Subcutaneous abdominal adipose tissue (tissue), 5 donors: ENCODE measurements at regions not wholly inside any gene's neighbourhood (a gene's known extent, or its start where the extent isn't known, plus 50 kb on each side); places are given as distances from the start of the nearest gene placed in this dataset.
A peak's percentile ranks its signal among the peaks of the same experiment; 100 is the strongest.

Experiments used
- H3K27ac ChIP-seq: one replicate; pipeline ENCODE4 v1.7.0; 2013; ENCODE audit warnings: low read depth, mild to moderate bottlenecking, inconsistent platforms, low read length, moderate library complexity
- H3K27me3 ChIP-seq, 5 donors: one replicate each; pipeline ENCODE4 v1.7.0; 2013; ENCODE audit warnings: low read length in 5 of 5, inconsistent platforms in 1 of 5; ENCODE audit not compliant: control insufficient read depth in 5 of 5, insufficient read depth in 4 of 5
- H3K36me3 ChIP-seq, 5 donors: one replicate each; pipeline ENCODE4 v1.7.0; 2013; ENCODE audit warnings: low read length in 5 of 5; ENCODE audit not compliant: control insufficient read depth in 5 of 5, insufficient read depth in 5 of 5
- H3K4me1 ChIP-seq, 5 donors: one replicate each; pipeline ENCODE4 v1.7.0; 2013; ENCODE audit warnings: low read length in 5 of 5, mild to moderate bottlenecking in 3 of 5, moderate library complexity in 1 of 5; ENCODE audit not compliant: control insufficient read depth in 5 of 5, insufficient read depth in 5 of 5
- H3K4me3 ChIP-seq, 5 donors: one replicate each; pipeline ENCODE4 v1.7.0; 2013; ENCODE audit warnings: low read length in 5 of 5, low read depth in 1 of 5
- H3K9ac ChIP-seq, 5 donors: one replicate each; pipeline ENCODE4 v1.7.0; 2013; ENCODE audit warnings: low read length in 5 of 5, mild to moderate bottlenecking in 4 of 5, moderate library complexity in 3 of 5
- H3K9me3 ChIP-seq, 5 donors: one replicate each; pipeline ENCODE4 v1.7.0; 2013; ENCODE audit warnings: low read length in 5 of 5; ENCODE audit not compliant: control insufficient read depth in 5 of 5
- donor health status: healthy.
- donor health status: healthy.
- donor health status: healthy.
- donor health status: healthy.
- donor health status: healthy.

DNA sequence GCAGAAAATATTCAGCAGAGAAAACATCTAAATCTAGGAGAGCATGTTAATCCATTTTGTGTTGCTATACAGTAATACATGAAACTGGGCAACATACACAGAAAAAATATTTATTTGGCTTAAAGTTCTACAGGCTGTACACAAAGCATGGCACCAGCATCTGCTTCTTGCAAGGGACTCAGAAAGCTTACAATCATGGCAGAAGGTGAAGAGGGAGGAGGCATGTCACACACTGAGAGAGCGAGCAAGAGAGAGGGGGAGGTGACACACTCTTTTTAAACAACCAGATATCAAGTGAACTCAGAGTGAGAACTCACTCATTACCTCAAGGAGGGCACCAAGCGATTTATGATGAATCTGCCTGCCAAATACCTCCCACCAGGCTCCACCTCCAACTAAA is 94.2 kb upstream of the CNOT2 start:
- Histone ChIP-seq H3K4me3 (no peak overlapping the region), H3K27ac (no peak overlapping the region), H3K9ac (no peak overlapping the region), H3K36me3 (peaks cover 0 to 3% (median 0%) of the 10 kb centered on the region in 5 donors), H3K4me1 (no peaks in the 10 kb centered on the region), H3K9me3 (peaks cover 0 to 4% (median 1%) of the 10 kb centered on the region in 5 donors), H3K27me3 (no peaks in the 10 kb centered on the region)

DNA sequence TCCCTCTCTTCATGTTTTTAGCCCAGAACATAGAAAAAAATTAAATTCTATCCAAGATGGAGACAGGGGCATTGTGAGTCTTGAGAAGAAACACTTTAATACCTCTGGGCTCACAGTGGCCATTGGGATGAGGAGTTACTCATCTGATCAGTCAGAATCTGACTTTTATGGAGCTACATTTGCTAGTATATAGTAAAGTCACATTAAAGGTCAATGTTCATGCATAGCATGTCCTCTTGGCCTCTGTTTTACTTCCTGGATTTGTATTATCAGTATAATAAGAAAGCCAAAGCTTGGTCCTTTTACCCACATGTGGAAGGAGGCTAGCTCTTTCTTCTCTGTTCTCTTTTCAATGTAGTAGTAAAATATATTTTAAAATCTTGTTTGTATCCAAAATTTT is 93.6 kb upstream of the CNOT2 start:
- peaks cover 0 to 8% (median 2%) of the 10 kb centered on the region in 5 donors for H3K9me3 ChIP-seq
- no peak overlapping the region for H3K4me3 ChIP-seq
- no peak overlapping the region for H3K27ac ChIP-seq
- H3K9ac ChIP-seq = no peak overlapping the region
- no peaks in the 10 kb centered on the region for H3K27me3 ChIP-seq
- peaks cover 0 to 3% (median 0%) of the 10 kb centered on the region in 5 donors for H3K36me3 ChIP-seq
- H3K4me1 ChIP-seq = no peaks in the 10 kb centered on the region

DNA sequence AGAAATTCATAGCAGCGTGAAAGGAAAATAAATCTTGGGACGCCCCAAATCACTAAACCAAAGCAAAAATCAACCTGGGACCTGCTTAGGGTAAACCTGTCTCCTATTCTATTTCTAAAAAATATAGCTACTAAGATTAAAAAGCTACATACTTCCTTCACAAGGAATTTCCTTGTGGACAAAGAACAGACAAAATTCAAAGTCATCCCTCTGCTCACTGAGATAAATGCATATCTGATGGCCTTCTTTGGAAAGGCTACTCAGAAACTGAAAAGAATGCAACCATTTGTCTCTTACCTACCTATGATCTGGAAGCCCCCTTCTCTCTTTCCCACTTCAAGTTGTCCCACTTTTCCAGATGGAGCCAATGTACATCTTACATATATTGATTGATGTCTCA is 93.0 kb upstream of the CNOT2 start:
- H3K4me3 ChIP-seq = no peak overlapping the region
- H3K27me3 ChIP-seq = no peaks in the 10 kb centered on the region
- H3K9ac ChIP-seq = no peak overlapping the region
- no peaks in the 10 kb centered on the region for H3K4me1 ChIP-seq
- no peaks in the 10 kb centered on the region for H3K36me3 ChIP-seq
- H3K27ac ChIP-seq = no peak overlapping the region
- H3K9me3 ChIP-seq = peaks cover 0 to 11% (median 6%) of the 10 kb centered on the region in 5 donors

DNA sequence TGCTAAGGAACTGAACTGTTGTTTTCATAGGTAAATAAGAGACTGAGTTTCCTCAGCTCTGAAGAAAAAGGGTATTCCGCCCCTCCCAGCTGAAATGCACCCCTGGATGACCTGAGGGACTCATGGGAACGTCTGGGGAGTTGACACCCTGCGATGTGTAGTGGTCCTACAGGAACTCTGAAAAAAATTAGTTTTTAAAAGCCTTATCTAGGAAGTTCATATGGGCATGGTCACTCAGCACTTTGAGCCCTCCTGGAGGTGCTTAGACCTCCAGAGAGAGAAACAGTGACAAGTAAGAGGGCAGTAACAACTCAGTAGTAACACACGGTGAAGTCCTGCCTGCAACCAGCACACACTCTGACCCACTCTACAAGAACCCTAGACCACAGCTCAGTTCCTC is 91.2 kb upstream of the CNOT2 start:
- Histone ChIP-seq H3K27me3 (no peaks in the 10 kb centered on the region), H3K27ac (no peak overlapping the region), H3K4me3 (no peak overlapping the region), H3K36me3 (no peaks in the 10 kb centered on the region), H3K9ac (no peak overlapping the region), H3K9me3 (peaks cover 0 to 19% (median 16%) of the 10 kb centered on the region in 5 donors), H3K4me1 (no peaks in the 10 kb centered on the region)

DNA sequence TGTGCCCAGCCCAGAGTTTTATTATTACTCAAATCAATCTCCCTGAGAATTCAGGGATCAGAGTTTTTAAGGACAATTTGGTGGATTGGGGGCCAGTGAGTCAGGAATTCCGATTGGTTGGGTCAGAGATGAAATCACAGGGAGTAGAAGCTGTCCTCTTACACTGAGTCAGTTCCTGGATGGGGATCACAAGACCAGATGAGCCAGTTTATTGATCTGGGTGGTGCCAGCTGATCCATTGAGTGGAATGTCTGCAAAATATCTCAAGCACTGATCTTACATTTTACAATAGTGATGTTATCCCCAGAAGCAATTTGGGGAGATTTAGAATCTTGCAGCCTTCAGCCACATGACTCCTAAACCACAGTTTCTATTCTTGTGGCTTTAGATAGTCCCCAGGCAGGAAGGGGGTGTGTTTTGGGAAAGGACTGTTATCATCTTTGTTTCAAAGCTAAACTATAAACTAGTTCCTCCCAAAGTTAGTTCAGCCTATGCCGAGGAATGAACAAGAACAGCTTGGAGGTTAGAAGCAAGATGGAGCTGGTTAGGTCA is 89.1 kb upstream of the CNOT2 start:
- no peak overlapping the region for H3K27ac ChIP-seq
- peaks cover 0 to 25% (median 20%) of the 10 kb centered on the region in 5 donors for H3K9me3 ChIP-seq
- no peak overlapping the region for H3K4me3 ChIP-seq
- no peaks in the 10 kb centered on the region for H3K36me3 ChIP-seq
- H3K27me3 ChIP-seq = no peaks in the 10 kb centered on the region
- no peak overlapping the region for H3K9ac ChIP-seq
- no peaks in the 10 kb centered on the region for H3K4me1 ChIP-seq

DNA sequence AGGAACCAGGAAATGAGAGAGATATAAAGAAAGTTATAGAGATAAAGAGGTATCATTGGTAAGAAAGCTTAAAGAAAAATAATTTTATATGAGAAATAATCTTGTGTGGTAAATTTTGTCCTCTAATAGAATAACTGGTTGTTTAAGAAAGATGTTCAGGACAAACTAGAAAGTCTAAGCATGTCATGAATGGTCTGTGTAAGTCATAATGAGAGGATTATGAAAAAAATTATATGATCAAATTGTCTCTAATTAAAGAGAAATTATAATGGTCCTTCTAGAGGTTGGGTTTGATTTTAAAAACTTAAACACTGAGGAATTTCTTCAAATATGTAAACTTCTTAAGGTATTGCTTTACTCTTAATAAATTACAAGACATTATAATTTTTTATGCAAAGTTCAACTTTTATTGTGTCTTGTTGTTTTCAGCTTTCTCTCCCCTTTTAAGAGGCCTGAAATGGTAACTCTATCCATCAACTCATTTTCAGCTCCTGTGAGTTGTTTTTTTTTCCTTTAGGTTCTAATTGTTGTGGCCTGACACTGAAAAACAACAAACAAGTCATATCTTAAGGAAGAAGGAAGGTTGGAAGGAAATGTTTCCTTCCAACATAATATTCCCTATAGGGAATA is 88.2 kb upstream of the CNOT2 start:
- H3K9me3 ChIP-seq = peaks cover 0 to 26% (median 22%) of the 10 kb centered on the region in 5 donors
- H3K27ac ChIP-seq = no peak overlapping the region
- no peak overlapping the region for H3K9ac ChIP-seq
- H3K4me3 ChIP-seq = peak overlapping the region in 2 of 5 donors; percentile 7 to 11
- no peaks in the 10 kb centered on the region for H3K36me3 ChIP-seq
- H3K27me3 ChIP-seq = no peaks in the 10 kb centered on the region
- H3K4me1 ChIP-seq = no peaks in the 10 kb centered on the region

DNA sequence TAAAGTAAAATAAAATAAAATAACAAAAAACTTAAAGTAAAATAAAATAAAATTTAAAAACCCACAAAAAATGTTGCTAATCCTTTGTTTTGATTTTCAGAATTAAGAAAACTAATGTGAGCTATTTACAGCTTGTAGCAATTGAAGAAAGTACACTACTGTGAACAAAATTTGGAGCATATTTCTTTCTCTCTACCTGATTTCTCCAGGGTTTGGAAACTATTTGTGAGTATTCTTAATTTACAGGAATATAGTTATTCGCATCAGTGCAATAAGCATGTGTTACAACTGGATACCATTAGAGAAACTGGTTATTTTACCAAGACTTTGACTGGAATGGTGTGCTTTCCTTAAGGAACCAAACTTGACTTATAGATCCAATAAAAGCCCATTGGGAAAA is 86.1 kb upstream of the CNOT2 start:
- no peak overlapping the region for H3K27ac ChIP-seq
- H3K4me1 ChIP-seq = no peaks in the 10 kb centered on the region
- H3K36me3 ChIP-seq = no peaks in the 10 kb centered on the region
- H3K9ac ChIP-seq = no peak overlapping the region
- no peak overlapping the region for H3K4me3 ChIP-seq
- peaks cover 0 to 34% (median 22%) of the 10 kb centered on the region in 5 donors for H3K9me3 ChIP-seq
- H3K27me3 ChIP-seq = no peaks in the 10 kb centered on the region

DNA sequence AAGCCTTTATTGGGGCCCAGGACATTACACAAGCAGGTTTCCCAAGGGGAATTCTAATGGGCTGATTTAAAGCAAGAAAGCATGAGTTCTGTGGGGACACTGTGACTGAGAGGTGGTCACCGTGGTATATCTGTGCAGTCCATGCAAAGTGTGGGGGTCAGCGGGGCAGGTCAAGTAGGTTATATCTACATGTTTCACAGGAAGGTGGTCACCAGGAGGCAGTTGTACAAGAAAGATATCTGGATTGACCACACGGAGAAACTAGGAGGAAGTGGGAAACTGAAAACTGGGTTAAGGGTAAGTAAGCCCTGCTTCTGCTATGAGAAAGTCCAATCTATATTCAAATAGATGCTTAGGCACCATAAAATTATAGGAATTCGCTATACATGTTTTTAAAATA is 77.8 kb upstream of the CNOT2 start:
- H3K27ac ChIP-seq = no peak overlapping the region
- no peaks in the 10 kb centered on the region for H3K4me1 ChIP-seq
- peaks cover 0 to 5% (median 0%) of the 10 kb centered on the region in 5 donors for H3K9me3 ChIP-seq
- no peak overlapping the region for H3K4me3 ChIP-seq
- H3K36me3 ChIP-seq = no peaks in the 10 kb centered on the region
- no peak overlapping the region for H3K9ac ChIP-seq
- H3K27me3 ChIP-seq = no peaks in the 10 kb centered on the region

DNA sequence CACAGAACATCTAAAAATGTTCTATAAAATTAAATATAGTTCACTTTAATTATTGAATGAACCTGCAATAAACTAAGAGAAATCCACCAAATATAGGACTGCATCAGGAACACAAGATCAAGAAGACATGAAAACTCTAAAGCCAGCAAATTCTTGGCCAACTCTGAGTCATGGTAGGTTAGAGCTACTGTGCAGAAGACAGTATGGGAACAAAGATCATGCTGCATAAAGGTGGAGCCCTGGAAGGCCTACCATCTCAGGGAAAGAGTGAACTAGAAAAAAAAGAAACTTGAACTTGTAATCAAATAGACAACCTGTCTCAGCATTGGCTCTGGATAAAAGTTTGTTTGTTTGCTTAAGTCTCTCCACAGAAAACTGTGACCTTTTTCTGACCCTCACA is 66.9 kb upstream of the CNOT2 start:
- Histone ChIP-seq H3K27me3 (no peaks in the 10 kb centered on the region), H3K4me1 (peaks cover 0 to 3% (median 0%) of the 10 kb centered on the region in 5 donors), H3K9me3 (no peaks in the 10 kb centered on the region), H3K9ac (no peak overlapping the region), H3K36me3 (no peaks in the 10 kb centered on the region), H3K27ac (no peak overlapping the region), H3K4me3 (no peak overlapping the region)

DNA sequence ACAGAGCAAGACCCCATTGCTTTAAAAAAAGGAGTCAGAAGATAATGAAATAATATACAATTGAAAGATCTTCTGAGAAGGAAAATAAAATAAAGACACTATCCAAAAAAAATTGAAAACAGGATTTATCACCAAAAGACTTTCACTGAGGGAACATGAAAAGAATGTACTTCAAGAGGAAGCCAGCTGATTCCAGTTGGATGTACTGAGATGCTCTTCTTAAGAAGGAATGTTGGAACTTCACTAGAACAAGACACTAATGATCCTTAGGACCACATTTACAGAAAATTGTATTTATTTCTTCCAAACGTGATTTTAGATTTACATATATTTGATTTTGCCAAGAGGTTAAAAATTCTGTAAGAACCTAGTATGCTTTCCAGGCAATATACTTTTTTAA is 65.6 kb upstream of the CNOT2 start:
- H3K4me3 ChIP-seq = no peak overlapping the region
- no peaks in the 10 kb centered on the region for H3K9me3 ChIP-seq
- no peaks in the 10 kb centered on the region for H3K27me3 ChIP-seq
- H3K9ac ChIP-seq = no peak overlapping the region
- no peaks in the 10 kb centered on the region for H3K36me3 ChIP-seq
- peaks cover 0 to 3% (median 0%) of the 10 kb centered on the region in 5 donors for H3K4me1 ChIP-seq
- no peak overlapping the region for H3K27ac ChIP-seq
